SU-DHL-6 (cell line): ENCODE measurements at regions not wholly inside any gene's neighbourhood (a gene's known extent, or its start where the extent isn't known, plus 50 kb on each side); places are given as distances from the start of the nearest gene placed in this dataset.

Experiments used
- H2AFZ ChIP-seq: fragments of 200-600 bp; sonication (generic); 2 replicates; pipeline ENCODE4 v1.6.1; 2014; ENCODE audit warnings: low read depth, mild to moderate bottlenecking, moderate library complexity, mixed read lengths, antibody characterized with exemption, low read length; ENCODE audit not compliant: severe bottlenecking
- H3F3A ChIP-seq: fragments of 200-600 bp; shearing (Covaris generic); 2 replicates; pipeline ENCODE4 v1.6.0; 2016; ENCODE audit warnings: antibody characterized with exemption, mild to moderate bottlenecking; ENCODE audit not compliant: insufficient read depth
- H3K27ac ChIP-seq: fragments of 200-600 bp; sonication (generic); 2 replicates; pipeline ENCODE4 v1.5.1; 2016; ENCODE audit warnings: low read depth, mild to moderate bottlenecking, low read length, moderate library complexity, mixed read lengths
- H3K27me3 ChIP-seq: fragments of 200-600 bp; sonication (generic), shearing (Covaris generic); 2 replicates; pipeline ENCODE4 v1.6.0; 2014; ENCODE audit warnings: mild to moderate bottlenecking, low read length
- H3K36me3 ChIP-seq: fragments of 200-600 bp; sonication (generic); 2 replicates; pipeline ENCODE4 v1.6.1; 2014; ENCODE audit warnings: mild to moderate bottlenecking, low read length, mixed read lengths
- H3K4me2 ChIP-seq: fragments of 300-600, 200-600 bp; shearing (Covaris generic), sonication (generic); 2 replicates; pipeline ENCODE4 v1.6.0; 2014; ENCODE audit warnings: low read length, low read depth, mild to moderate bottlenecking; ENCODE audit not compliant: poor library complexity, severe bottlenecking
- H3K4me3 ChIP-seq: fragments of 200-600 bp; sonication (generic); 2 replicates; pipeline ENCODE4 v1.5.1; 2014; ENCODE audit warnings: antibody characterized with exemption, low read length, mild to moderate bottlenecking, mixed read lengths; ENCODE audit not compliant: insufficient read depth, poor library complexity, severe bottlenecking
- H3K79me2 ChIP-seq: fragments of 200-600 bp; sonication (generic); 2 replicates; pipeline ENCODE4 v1.6.1; 2014; ENCODE audit warnings: mild to moderate bottlenecking, low read length, moderate library complexity; ENCODE audit not compliant: insufficient read depth
- H3K9ac ChIP-seq: fragments of 200-600 bp; sonication (generic); 2 replicates; pipeline ENCODE4 v1.7.0; 2014; ENCODE audit warnings: mild to moderate bottlenecking, low read length
- H3K9me2 ChIP-seq: fragments of 200-600 bp; sonication (generic); replicated peaks from 2 replicates; pipeline ENCODE4 v1.6.1; 2014; ENCODE audit warnings: low read length; ENCODE audit not compliant: insufficient read depth
- H3K9me3 ChIP-seq: fragments of 200-600 bp; sonication (generic); 2 replicates; pipeline ENCODE4 v1.6.1; 2014; ENCODE audit warnings: low read length, mixed read lengths; ENCODE audit not compliant: insufficient read depth
- H4K20me1 ChIP-seq: fragments of 200-600 bp; sonication (generic); 2 replicates; pipeline ENCODE4 v1.6.1; 2014; ENCODE audit warnings: low read depth, mild to moderate bottlenecking, antibody characterized with exemption, low read length, moderate library complexity, mixed read lengths
- CTCF ChIP-seq: fragments of 200-600 bp; sonication (generic); IDR thresholded peaks from one replicate; pipeline ENCODE4 v1.5.1; 2017; ENCODE audit warnings: antibody characterized with exemption, mild to moderate bottlenecking, low read length, moderate library complexity; ENCODE audit not compliant: insufficient read depth, poor library complexity, severe bottlenecking
- EZH2phosphoT487 ChIP-seq: fragments of 200-600 bp; sonication (generic), shearing (Covaris generic); conservative IDR thresholded peaks from 2 replicates; pipeline ENCODE4 v1.6.1; 2018; ENCODE audit warnings: mild to moderate bottlenecking, antibody characterized with exemption, low read length, moderate library complexity, mixed read lengths

GRCh38 chr15:25136119-25136518, 181.3 kb downstream of the SNRPN start:
- no peaks in the 10 kb centered on the region for H3K79me2 ChIP-seq

GRCh38 chr15:25137013-25137412, 182.2 kb downstream of the SNRPN start:
- no peaks in the 10 kb centered on the region for H3K27me3 ChIP-seq
- H3K9me3 ChIP-seq, result no peaks in the 10 kb centered on the region
- H3K4me2 ChIP-seq, result no peak overlapping the region
- no peaks in the 10 kb centered on the region for H3F3A ChIP-seq
- H4K20me1 ChIP-seq, result no peaks in the 10 kb centered on the region
- H3K36me3 ChIP-seq, result no peaks in the 10 kb centered on the region
- TF ChIP-seq CTCF (no peak), EZH2phosphoT487 (no peak)
- no peaks in the 10 kb centered on the region for H3K79me2 ChIP-seq
- no peak overlapping the region for H2AFZ ChIP-seq
- H3K9ac ChIP-seq, result no peak overlapping the region
- no peaks in the 10 kb centered on the region for H3K9me2 ChIP-seq
- no peak overlapping the region for H3K27ac ChIP-seq
- H3K4me3 ChIP-seq, result no peak overlapping the region

More at GRCh38 chr15:25136119-25136518, 181.3 kb downstream of the SNRPN start:
- no peaks in the 10 kb centered on the region for H4K20me1 ChIP-seq
- H3K9me3 ChIP-seq, result no peaks in the 10 kb centered on the region
- H3K4me3 ChIP-seq, result no peak overlapping the region
- peak; percentile 20 for TF ChIP-seq CTCF
- no peak for TF ChIP-seq EZH2phosphoT487
- H3K27ac ChIP-seq, result no peak overlapping the region
- H3K9me2 ChIP-seq, result no peaks in the 10 kb centered on the region
- no peak overlapping the region for H3K9ac ChIP-seq
- H3F3A ChIP-seq, result no peaks in the 10 kb centered on the region
- no peak overlapping the region for H2AFZ ChIP-seq
- H3K4me2 ChIP-seq, result no peak overlapping the region
- H3K36me3 ChIP-seq, result no peaks in the 10 kb centered on the region
- H3K27me3 ChIP-seq, result no peaks in the 10 kb centered on the region

- H3K9ac ChIP-seq, result no peak overlapping the region
- no peaks in the 10 kb centered on the region for H3K27me3 ChIP-seq
- no peaks in the 10 kb centered on the region for H3K36me3 ChIP-seq
- no peak overlapping the region for H2AFZ ChIP-seq
- no peaks in the 10 kb centered on the region for H3F3A ChIP-seq
- no peaks in the 10 kb centered on the region for H3K9me2 ChIP-seq
- H3K4me2 ChIP-seq, result no peak overlapping the region
- H3K27ac ChIP-seq, result no peak overlapping the region
- H4K20me1 ChIP-seq, result no peaks in the 10 kb centered on the region
- no peaks in the 10 kb centered on the region for H3K9me3 ChIP-seq
- TF ChIP-seq EZH2phosphoT487, result no peak
- TF ChIP-seq CTCF, result no peak
- H3K4me3 ChIP-seq, result no peak overlapping the region
- no peaks in the 10 kb centered on the region for H3K79me2 ChIP-seq
Observed at GRCh38 chr15:25169318-25169717, 214.5 kb downstream of the SNRPN start.
